ENCODE measurements at regions not wholly inside any gene's neighbourhood (a gene's known extent, or its start where the extent isn't known, plus 50 kb on each side); places are given as distances from the start of the nearest gene placed in this dataset.

- H3K4me3 Mint-ChIP-seq (ENCODE audit: unreplicated experiment): no peak overlapping the region
- peaks cover 6% of the 10 kb centered on the region for H3K27me3 Mint-ChIP-seq (ENCODE audit: unreplicated experiment)
- DNase-seq (ENCODE audit: low spot score): no peak
- no peaks in the 10 kb centered on the region for H3K36me3 Mint-ChIP-seq (ENCODE audit: low read depth, unreplicated experiment)
- H3K4me1 Mint-ChIP-seq (ENCODE audit: unreplicated experiment): peaks cover 9% of the 10 kb centered on the region
- no peak overlapping the region for H3K27ac Mint-ChIP-seq (ENCODE audit: unreplicated experiment)
- H3K9me3 Mint-ChIP-seq (ENCODE audit: unreplicated experiment): no peaks in the 10 kb centered on the region
- no peak for TF ChIP-seq CTCF (IDR thresholded peaks at IDR 0.05; ENCODE audit: unreplicated experiment)
Measured at GRCh38 chr16:85441189-85441889, 171.8 kb upstream of the GSE1 start.

- peaks cover 9% of the 10 kb centered on the region for H3K4me1 Mint-ChIP-seq (ENCODE audit: unreplicated experiment)
- H3K4me3 Mint-ChIP-seq (ENCODE audit: unreplicated experiment): no peak overlapping the region
- no peak for DNase-seq (ENCODE audit: low spot score)
- H3K9me3 Mint-ChIP-seq (ENCODE audit: unreplicated experiment): no peaks in the 10 kb centered on the region
- TF ChIP-seq CTCF (IDR thresholded peaks at IDR 0.05; ENCODE audit: unreplicated experiment): no peak
- no peak overlapping the region for H3K27ac Mint-ChIP-seq (ENCODE audit: unreplicated experiment)
- H3K36me3 Mint-ChIP-seq (ENCODE audit: low read depth, unreplicated experiment): no peaks in the 10 kb centered on the region
- H3K27me3 Mint-ChIP-seq (ENCODE audit: unreplicated experiment): peaks cover 6% of the 10 kb centered on the region
Measured at GRCh38 chr16:85441890-85442670, 171.0 kb upstream of the GSE1 start.

GRCh38 chr16:85443116-85443515, 170.0 kb upstream of the GSE1 start:
- no peak for TF ChIP-seq CTCF (IDR thresholded peaks at IDR 0.05; ENCODE audit: unreplicated experiment)
- H3K4me3 Mint-ChIP-seq (ENCODE audit: unreplicated experiment): no peak overlapping the region
- H3K9me3 Mint-ChIP-seq (ENCODE audit: unreplicated experiment): no peaks in the 10 kb centered on the region
- peaks cover 6% of the 10 kb centered on the region for H3K27me3 Mint-ChIP-seq (ENCODE audit: unreplicated experiment)
- H3K27ac Mint-ChIP-seq (ENCODE audit: unreplicated experiment): no peak overlapping the region
- peaks cover 3% of the 10 kb centered on the region for H3K4me1 Mint-ChIP-seq (ENCODE audit: unreplicated experiment)
- no peak for DNase-seq (ENCODE audit: low spot score)
- H3K36me3 Mint-ChIP-seq (ENCODE audit: low read depth, unreplicated experiment): no peaks in the 10 kb centered on the region

GRCh38 chr16:85443531-85443930, 169.6 kb upstream of the GSE1 start:
- H3K4me1 Mint-ChIP-seq (ENCODE audit: unreplicated experiment): peaks cover 3% of the 10 kb centered on the region
- peaks cover 4% of the 10 kb centered on the region for H3K27me3 Mint-ChIP-seq (ENCODE audit: unreplicated experiment)
- no peak overlapping the region for H3K27ac Mint-ChIP-seq (ENCODE audit: unreplicated experiment)
- no peak for TF ChIP-seq CTCF (IDR thresholded peaks at IDR 0.05; ENCODE audit: unreplicated experiment)
- no peaks in the 10 kb centered on the region for H3K36me3 Mint-ChIP-seq (ENCODE audit: low read depth, unreplicated experiment)
- H3K4me3 Mint-ChIP-seq (ENCODE audit: unreplicated experiment): no peak overlapping the region
- DNase-seq (ENCODE audit: low spot score): no peak
- no peaks in the 10 kb centered on the region for H3K9me3 Mint-ChIP-seq (ENCODE audit: unreplicated experiment)

Measured in endothelial cell (in vitro differentiated cells).